SK-N-DZ (cell line): ENCODE measurements at regions not wholly inside any gene's neighbourhood (a gene's known extent, or its start where the extent isn't known, plus 50 kb on each side); places are given as distances from the start of the nearest gene placed in this dataset.
A peak's percentile ranks its signal among the peaks of the same experiment; 100 is the strongest.

Experiments used
- DNase-seq: peaks from one replicate; pipeline ENCODE4 v3.0.0-alpha.2; 2015; ENCODE audit warnings: low spot score

DNA sequence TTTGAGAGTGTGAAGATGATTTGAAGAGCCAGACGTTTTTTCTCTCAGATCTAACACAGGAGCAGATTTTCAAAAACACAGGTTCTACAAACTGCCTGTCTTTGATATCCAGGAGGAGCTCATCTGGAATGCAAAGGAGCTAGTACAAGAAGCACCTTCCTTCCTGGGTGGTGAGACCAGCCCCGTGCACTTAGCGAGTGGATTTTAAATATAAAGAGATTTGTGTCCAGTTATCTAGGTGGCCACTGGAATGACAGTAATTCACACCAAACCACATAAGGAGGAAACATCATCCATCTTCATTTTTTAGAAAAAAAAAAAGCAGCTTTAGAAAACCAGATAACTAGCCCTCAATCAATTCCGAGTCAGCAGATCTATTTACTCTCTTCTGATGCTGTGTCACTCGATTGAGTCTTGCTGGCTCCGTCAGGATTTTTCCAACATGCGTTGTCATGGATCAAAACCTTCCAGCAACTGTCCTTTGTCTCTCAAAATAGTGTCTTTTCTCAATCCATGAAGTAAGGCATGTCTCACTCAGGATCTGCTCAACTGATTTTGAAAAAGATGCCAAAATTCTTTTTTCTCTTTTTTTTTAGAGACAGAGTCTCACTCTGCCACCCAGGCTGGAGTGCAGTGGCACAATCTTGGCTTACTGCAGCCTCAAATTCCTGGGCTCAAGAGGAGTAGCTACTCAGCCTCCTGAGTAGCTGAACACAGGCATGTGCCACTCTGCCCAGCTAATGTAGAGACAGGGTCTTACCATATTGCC lies 451.2 kb upstream of the PSMD7 start:
- no peak for DNase-seq

DNA sequence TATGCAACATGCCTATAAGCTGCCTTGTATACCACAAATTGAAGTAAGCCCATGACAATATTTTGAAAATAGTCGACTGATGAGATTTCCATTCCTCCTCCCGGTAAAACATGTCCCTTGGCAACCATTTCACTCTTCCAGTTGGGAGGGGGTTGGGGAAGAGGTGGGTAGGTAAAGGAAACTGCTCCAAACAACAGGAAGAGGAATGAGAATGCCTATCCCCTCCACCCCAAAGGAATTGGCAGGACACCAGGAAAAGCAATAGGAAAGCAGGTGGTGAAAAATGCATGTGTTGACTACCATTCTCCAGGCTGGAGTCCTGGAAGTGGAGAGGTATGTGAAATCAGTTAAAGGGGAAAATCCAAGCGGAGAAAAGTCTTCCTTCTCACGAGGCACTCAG lies 455.9 kb upstream of the PSMD7 start:
- no peak for DNase-seq

DNA sequence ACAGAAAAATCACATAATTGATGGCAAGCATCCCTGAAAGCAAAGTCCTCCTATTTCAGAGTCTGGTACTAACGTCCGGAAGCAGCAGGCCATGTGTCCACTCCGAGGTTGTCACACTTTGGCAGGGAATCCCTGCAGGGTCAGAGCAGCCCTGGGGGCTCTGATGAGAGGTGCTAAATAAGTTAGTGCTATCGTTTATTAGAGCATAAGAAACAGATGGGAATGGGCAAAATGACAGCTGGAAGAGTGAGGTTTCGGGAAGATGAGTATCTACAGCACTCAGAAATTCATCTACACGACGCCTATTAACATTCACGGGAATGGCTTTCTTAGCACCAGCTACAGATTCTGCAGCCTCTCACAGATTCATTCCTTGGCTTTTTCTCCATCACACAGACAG lies 465.4 kb upstream of the PSMD7 start:
- no peak for DNase-seq

DNA sequence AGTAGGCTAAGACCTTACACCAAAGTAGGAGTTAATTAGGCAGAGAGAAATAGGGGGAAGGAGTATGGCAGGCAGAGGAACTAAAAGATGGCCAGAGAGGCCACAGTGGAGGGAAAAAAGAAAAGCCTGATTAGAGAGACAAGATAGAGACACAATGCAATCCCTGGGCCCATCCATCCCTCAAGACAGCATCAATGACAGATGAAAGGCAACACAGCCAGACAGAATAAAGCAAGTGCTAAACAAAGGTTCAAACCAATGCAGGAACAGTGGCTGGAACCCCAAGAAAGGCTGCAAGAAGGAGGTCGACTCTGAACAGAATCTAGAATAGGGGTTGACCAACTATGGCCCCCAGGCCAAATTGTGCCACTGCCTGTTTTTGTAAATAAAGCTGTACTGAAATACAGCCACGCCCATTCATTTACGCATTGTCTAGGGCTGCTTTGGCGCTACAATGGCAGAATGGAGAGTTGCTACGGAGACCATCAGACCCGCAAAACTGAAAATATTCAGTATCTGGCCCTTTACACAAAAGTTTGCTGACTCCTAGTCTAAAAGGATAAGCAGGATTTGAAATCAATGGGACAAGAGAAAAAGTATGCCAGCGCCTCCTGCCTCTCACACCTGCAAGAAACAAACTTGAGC lies 473.3 kb upstream of the PSMD7 start:
- DNase-seq = no peak

DNA sequence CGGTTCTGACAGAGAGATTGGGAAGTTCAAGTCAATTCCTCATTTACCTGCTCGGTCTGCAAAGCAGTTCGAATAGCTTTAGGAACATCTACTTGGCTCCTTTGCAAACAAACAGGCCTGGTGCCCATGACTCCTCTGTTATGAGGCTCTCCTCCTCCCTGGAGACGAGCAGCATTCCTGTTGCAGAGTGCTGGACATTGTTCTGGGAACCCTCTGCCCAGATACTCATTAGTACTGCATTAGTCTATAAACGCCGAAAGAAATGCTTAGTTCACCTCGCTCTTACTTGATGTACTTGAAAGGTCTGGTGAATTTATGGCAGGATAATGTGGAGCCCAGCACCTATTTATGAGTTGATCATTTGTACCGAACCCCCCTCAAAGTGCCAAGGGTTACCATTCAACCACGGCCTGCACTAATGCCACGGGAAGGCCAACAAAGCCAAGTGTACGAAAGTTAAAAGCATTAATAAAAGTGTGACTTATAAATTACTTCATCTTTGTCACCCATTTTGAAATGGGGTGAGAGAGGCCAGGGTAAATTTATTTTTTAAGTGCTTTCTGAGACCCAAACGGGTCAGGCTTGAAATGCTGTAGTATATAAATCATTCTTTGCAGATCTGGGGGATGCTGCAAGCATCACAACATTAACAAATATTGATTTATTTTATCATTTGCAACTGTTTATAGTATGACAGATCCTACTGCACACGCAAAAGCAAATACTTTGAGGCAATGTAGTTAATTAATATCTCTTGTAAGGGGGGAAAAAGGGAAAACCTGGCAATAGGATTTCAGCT lies 478.9 kb upstream of the PSMD7 start:
- no peak for DNase-seq

DNA sequence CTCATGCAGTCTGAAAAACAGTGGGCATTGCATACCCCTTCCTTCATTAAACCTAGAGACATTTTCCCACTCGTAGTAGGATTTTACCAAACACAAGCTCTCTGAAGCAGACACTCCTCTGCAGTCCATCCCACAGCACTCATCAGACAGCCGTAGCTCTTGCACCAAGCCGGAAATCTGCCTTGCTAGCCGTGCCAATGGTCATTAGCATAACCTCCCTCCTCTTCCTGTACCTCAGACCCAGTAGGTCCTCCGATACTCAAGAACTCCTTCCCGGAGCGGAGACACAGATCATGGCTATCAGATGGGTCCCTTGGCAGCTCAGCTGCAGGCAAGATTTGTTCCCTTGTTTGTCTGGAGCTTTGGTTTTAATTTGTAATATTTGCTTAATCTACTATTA lies 483.1 kb upstream of the PSMD7 start:
- DNase-seq = no peak

DNA sequence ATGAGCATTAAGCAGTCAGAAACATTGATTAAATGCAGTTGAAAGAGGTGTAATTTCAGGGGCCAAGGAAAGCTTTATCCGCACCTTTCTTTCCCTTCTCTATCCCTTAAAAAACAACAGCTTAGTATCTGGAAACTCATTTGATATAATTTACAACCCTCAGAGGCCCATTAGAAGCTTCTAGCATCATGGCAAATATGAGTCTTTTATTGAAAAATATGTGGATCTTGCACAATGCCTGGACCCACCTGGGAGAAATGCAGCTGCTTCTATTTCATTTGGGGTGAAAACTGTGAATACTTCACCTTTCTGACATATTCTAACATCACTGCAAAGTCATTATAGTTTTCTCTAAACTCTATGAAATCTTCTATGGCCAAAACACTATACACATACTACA lies 492.2 kb upstream of the PSMD7 start:
- DNase-seq = no peak

DNA sequence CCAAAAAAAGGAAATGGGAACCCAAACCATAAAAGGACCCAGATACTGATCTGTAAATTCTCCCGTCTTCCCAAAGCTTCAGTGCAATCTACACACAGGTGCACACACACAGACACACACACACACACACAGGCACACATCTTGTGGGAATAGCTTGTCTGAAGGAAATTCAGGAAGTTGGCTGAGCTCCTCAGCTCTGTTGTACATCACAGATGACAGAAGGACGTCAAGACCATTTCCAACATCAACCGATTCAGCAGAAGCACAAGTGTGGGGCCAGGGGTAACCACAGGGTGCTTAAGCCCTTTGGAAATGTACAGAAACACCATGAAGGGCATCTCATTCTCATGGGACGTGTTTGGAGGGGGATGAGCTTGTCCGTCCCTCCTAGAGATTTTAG lies 498.1 kb upstream of the PSMD7 start:
- DNase-seq = no peak

DNA sequence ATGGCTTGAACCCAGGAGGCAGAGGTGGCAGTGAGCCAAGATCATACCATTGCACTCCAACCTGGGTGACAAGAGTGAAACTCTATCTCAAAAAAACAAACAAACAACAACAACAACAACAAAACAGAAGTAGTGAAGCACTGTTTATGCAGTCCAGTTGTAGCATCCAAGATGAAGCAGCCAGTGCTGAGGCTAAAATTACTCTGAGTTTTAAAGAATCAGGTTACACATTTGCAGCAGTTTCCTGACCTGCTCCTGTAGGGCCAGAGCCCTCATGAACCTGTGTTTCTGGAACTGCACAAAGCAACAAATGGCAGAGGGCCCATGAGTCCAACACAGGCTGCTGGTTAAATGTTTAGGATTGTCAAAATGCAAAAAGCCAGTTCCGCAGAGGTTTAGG lies 499.5 kb upstream of the PSMD7 start:
- no peak for DNase-seq

DNA sequence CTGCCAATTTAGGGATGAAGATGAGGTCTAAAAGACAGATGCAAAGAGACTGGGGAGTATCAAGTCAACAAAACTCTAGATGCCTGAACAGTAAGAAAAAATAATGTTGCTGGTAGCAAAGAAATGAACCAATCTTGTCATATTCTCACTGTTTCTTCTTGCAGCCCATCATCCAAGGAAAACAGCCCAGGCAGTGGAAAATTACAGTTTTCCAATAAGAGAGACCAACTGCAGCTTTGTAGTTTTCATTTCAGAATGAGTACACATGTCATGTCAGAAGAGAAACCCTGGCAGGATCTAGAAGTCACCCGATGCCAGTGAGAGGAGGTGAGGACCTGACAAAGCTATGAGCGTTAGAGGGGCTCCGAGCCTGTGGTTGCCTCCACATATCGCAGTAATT lies 500.4 kb upstream of the PSMD7 start:
- DNase-seq = no peak

DNA sequence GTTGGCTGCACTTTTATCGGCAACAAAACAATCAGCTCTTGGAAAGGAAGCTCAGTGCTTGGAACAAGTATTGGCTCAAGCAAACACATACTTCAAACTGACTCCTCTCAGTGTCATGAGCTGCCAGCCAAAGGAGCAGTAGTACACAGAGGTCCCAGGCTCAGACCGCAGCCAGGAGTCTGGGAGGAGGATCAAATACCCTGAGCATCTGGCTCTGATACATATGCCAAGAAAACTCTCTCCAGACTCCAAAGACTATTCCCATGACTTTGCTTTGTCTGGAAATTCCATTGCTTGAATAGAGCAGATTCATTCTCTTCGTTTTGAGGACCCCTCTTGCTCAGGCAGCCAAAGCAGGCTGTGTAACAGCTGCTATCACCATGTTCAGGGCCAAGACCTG lies 501.6 kb upstream of the PSMD7 start:
- no peak for DNase-seq

DNA sequence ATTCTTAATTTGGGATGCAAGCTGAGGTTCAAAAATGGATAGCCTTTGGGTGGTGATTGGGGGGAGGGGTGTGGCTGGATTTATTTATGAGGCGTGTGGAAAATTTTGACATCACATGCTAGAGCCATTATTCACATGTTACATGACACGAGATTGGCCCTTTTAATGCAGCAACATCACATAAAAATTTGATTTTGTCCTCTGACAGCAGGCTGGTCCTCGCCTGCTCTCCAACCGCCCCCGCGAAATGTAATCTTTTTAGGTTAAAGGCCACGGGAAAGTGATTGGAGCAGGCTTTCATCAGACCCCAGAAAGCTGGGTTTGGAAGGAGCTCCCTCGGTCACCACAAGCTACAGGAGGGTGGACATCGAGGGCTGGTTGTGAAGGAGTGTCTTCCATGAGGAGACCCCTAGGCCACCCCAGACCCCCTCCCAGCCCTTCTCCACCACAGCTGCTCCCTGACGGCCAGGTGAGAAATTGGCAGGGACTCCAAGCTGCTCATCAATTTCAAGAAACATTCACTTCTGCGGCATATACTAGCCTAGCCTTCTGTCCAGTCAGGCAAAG lies 502.7 kb upstream of the PSMD7 start:
- peak; percentile 89 for DNase-seq

DNA sequence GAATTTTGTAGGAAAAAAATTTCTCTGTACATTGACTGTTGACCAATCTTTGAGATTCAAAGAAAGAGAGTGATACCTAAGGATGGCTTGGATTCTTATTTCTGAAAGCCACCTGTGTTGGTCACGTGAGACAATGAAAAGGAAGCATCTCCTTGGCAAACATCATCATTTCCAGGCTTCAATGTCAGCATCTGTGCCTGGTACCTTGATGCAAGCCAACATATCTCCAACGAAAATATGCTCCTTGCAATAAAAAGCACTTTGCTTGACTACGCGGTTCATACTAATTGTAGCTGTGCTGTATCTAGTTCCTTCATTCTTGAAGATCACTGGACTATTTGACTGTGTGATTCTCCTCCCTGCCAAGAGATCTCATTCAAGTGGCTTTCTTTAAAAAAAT lies 503.4 kb upstream of the PSMD7 start:
- DNase-seq = peak; percentile 71

DNA sequence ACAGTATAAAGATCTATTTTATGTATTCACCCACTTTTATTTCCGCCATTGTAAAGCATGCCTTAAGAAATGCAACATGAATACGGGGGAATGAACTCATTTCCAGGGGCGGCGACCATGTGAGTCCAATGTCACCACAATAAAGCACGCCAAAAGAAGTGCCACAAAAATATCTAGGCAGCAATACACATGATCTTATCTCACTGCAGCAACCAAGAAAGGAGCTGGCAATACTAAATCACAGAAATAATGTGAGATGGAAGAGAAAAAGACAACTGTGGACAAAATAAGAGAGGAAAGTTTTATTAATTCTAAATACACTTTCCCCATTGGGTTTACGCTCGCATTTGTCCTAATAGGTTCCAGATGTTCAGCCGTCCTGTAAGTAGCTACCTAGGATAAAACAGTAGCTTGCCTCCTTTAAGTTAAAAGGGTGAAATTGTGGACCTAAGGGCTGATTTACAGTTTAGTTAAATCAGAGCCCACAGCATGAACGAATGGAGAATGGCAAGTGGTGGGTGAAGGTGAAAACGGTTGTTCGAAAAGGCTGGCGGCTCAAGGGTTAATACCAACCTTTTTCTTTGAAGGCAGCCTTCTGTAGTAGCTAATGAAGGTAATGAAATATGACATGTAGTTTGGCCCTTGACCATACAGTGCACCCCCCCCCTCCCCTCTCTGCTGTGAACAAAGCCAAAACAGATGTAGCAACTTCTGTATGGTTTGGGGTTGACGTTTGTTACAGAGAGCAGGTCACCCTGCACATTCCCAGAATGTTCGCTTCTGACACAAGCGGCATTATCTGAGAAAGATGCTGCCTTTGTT lies 504.2 kb upstream of the PSMD7 start:
- DNase-seq = peak; percentile 93

DNA sequence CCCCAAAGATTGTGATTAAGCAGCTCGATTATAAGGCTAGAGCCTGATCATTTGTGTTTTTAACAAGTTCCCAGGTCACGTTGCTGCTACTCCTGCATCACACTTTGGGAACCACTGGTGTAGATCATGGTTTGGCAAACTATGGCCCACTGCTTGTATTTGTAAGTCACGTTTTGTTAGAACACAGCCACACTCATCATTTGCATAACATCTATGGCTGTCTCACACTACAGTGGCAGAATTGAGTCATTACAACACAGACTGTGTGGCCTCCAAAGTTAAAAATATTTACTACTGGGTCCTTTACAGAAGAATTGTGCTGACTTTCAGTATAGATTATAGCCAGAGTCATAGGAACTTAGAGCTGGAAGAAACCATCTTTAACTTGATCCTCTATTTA lies 515.3 kb upstream of the PSMD7 start:
- no peak for DNase-seq

DNA sequence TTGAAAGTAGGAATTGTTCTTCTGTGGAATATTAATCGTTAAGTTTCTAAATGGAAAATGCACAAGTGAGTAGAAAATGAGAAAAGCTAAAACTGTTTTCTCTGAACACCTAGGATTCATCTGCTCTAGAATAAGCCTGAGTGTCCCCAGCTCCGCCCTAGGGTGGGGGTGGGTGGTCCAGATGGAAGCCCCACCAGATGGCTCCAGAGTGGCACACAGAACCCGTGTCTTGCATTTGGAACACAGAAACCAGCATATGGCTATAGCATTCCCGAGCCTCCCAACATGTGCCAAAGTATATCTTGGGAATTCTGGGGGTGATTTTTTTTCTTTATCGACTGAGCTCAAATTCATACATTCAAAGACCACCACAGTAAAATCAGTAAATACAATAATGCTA lies 517.7 kb upstream of the PSMD7 start:
- DNase-seq = no peak

DNA sequence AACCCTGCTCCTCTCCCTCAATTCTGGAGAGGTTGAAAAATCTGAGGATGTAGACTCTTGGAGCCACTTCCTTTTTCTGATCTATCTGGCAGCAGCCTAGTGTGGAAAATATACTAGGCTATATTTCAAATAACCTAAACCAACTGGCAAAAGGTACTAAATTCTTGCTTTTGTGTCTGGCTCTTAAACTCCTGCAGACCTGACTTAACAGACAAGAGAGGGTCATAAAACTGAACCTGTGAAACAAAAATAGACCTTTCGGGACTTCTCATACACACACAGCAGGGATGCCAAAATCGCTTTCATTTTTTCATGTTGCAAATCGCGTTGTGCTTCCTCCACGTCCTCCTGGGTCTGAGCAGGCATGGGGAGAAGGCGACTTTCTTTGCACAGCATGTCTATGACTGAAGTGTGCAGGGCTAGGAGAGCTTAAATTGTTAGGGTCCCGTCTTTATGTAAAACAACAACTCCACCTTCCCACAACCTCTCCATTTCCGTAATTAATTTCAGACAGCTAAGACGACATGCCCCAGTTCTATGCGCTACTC lies 520.7 kb upstream of the PSMD7 start:
- no peak for DNase-seq

DNA sequence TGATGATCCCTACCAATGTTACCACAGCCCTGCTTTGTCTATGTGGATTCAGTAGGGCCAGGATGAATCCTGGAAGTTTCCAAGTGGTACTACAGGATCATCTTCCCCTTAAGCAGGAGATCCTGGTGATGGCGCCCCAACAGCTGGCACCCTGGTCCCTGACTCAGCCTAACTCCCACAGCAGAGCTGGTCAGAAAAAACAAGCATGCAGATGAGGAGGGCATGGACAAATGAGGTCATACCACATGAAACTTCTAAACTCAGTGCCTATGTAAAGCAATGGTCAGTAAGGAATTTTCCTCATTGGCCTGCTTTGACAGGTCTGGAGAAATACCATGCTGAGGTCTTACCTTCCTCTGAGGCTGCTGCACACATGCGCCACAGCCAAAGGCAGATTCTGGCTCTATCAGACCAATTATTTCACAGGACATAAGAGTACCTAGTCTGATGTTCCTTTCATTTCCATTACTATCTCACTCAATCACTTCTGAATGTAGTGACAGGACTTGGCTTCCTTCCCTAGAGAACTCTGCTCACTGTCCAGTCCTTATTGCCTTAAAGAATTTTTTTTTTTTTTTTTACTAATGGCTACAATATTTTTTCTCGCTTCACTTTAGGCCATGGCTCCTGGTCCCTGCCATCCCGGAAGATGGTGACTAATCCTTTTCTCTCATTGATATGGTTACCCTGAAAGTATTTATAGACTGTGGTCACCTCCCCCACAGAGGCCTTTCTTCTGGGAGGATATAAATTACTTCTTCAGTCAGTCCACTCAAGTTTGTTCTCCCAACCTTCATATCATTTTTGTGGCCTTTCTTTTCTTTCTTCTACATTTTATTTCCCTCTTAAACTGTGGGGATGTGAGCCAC lies 525.2 kb upstream of the PSMD7 start:
- DNase-seq = no peak

DNA sequence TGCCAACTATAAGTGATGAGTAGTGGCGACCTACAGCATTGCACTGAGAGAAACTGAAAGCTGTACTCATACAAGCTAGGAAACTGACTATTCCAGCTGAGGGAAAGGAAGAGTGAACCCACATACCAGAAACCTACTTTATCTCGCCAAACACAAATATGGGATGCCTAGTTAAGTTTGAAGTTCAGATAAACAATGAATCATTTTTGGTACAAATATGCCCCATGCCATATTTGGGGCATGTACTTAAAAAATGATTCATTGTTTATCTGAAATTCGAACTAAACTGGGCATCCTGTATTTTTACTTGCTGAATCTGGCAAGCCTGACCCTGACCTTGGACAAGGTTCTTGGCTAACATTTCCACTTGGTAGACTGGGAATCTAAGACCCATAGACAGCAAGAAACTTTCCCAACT lies 527.8 kb upstream of the PSMD7 start:
- no peak for DNase-seq

DNA sequence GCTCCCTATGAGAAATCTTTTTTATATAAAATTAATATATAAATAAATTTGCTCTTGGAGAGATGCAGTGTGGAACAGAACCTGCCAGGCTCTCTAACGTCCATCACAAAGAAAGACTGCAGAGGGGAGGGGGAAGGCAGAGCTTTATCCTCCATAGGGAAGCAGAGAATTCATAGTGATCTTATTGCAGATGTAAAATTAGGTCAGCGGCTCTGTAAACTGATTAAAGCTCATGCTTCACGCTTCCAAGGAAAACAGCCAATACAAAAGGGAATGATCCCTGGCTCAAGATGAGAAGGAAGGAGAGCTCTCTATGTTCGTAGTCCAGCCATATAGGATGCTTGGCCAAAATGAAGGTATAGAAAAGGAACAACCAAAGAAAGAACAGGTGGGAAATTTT lies 532.3 kb upstream of the PSMD7 start:
- DNase-seq = peak; percentile 57
